Psoas muscle (tissue), 7 donors: ENCODE measurements at regions not wholly inside any gene's neighbourhood (a gene's known extent, or its start where the extent isn't known, plus 50 kb on each side); places are given as distances from the start of the nearest gene placed in this dataset.

ENCODE experiments used
- ATAC-seq, 4 donors: fragments of 200-7000 bp; cut with Tn5 transposase; one replicate each; pipeline ENCODE4 v1.9.1; 2020; ENCODE audit warnings: moderate library complexity in 3 of 4, mild to moderate bottlenecking in 2 of 4
- DNase-seq, 2 donors: peaks; one replicate each; pipeline ENCODE4 v3.0.0-alpha.2; 2020
- H3K27ac ChIP-seq: fragments of 200-600 bp; one replicate; pipeline ENCODE4 v1.8.0; 2022
- H3K27me3 ChIP-seq, 3 donors: fragments of 200-600 bp in 1 of 3; one replicate each; pipeline versions ENCODE4 v1.6.1 to v1.8.0; 2013 to 2022; ENCODE audit warnings: low read length in 2 of 3, mild to moderate bottlenecking in 2 of 3, moderate library complexity in 1 of 3; ENCODE audit not compliant: insufficient read depth in 3 of 3
- H3K36me3 ChIP-seq, 2 donors: fragments of 200-600 bp in 1 of 2; one replicate each; pipeline versions ENCODE4 v1.6.1 to v1.8.0; 2013 to 2022; ENCODE audit warnings: low read depth in 1 of 2, mild to moderate bottlenecking in 1 of 2, moderate library complexity in 1 of 2; ENCODE audit not compliant: insufficient read depth in 1 of 2
- H3K4me1 ChIP-seq: fragments of 200-600 bp; one replicate; pipeline ENCODE4 v1.8.0; 2022
- H3K4me3 ChIP-seq: fragments of 200-600 bp; one replicate; pipeline ENCODE4 v1.8.0; 2022; ENCODE audit warnings: mild to moderate bottlenecking
- H3K9me3 ChIP-seq: fragments of 200-600 bp; one replicate; pipeline ENCODE4 v1.8.0; 2022
- CTCF ChIP-seq: fragments of 200-600 bp; IDR thresholded peaks from one replicate; pipeline ENCODE4 v1.8.0; 2022; ENCODE audit warnings: antibody characterized with exemption
- WGBS, 3 donors: extraction: QIAGEN DNeasy Blood & Tissue Kit; methylation state at CpG; one replicate each; pipeline versions ENCODE4 v1.1.6 to v1.1.7; 2013; 5-methylcytosine and 5-hydroxymethylcytosine counted together
- intact Hi-C, 2 donors: fragments of 100-400 bp; cut with DNase I; formaldehyde crosslinking; loops; one replicate each; pipeline versions ENCODE4 v1.11.0 to v1.14.2; 2022
- donor health status: healthy with polysubstance abuse.
- donor health status: DM: no; HTN: no; CAD: no; lungs with moderate emphysema.
- donor health status: Bipolar disorder and iron deficiency.
- donor health status: healthy.
- donor health status: DM: yes; HTN: yes; CAD: no.
- donor health status: DM: no; HTN: no; CAD: no.
- donor health status: DM: yes; HTN: yes; CAD: no.

GRCh38 chr6:167525774-167526173 is 200.9 kb downstream of the TTLL2 start:
- H3K27me3 ChIP-seq, result peaks cover 0 to 7% (median 1%) of the 10 kb centered on the region in 3 donors
- TF ChIP-seq CTCF, result no peak
- intact Hi-C loops, result no loop called here
- no peak for ATAC-seq
- no peaks in the 10 kb centered on the region for H3K4me1 ChIP-seq
- no peak overlapping the region for H3K4me3 ChIP-seq
- H3K9me3 ChIP-seq, result no peaks in the 10 kb centered on the region
- WGBS, 3 donors, result 96 to 99% (median 96%) methylated on average over 6 of the region's 6 CpGs
- no peak overlapping the region for H3K27ac ChIP-seq
- DNase-seq, result no peak
- H3K36me3 ChIP-seq, result no peaks in the 10 kb centered on the region

- TF ChIP-seq CTCF, result no peak
- Histone ChIP-seq H3K36me3 (no peaks in the 10 kb centered on the region), H3K27me3 (peaks cover 0 to 1% (median 0%) of the 10 kb centered on the region in 3 donors), H3K4me1 (no peaks in the 10 kb centered on the region), H3K9me3 (no peaks in the 10 kb centered on the region), H3K4me3 (no peak overlapping the region), H3K27ac (no peak overlapping the region)
- ATAC-seq, result no peak
- intact Hi-C loops, result no loop called here
- WGBS, 3 donors, result 81 to 86% (median 83%) methylated on average over 23 of the region's 23 CpGs
- no peak for DNase-seq
Measured at GRCh38 chr6:167526465-167527368, 201.8 kb downstream of the TTLL2 start.

- ATAC-seq (no peak), DNase-seq (no peak)
- no peaks in the 10 kb centered on the region for H3K36me3 ChIP-seq
- TF ChIP-seq CTCF, result no peak
- H3K4me1 ChIP-seq, result no peaks in the 10 kb centered on the region
- no peaks in the 10 kb centered on the region for H3K9me3 ChIP-seq
- H3K4me3 ChIP-seq, result no peak overlapping the region
- no peak overlapping the region for H3K27ac ChIP-seq
- WGBS, 3 donors, result 81 to 89% (median 82%) methylated on average over 2 of the region's 2 CpGs
- H3K27me3 ChIP-seq, result peaks cover 0 to 1% (median 0%) of the 10 kb centered on the region in 3 donors
- intact Hi-C loops, result no loop called here
Measured at GRCh38 chr6:167528239-167528638, 203.4 kb downstream of the TTLL2 start.

DNA sequence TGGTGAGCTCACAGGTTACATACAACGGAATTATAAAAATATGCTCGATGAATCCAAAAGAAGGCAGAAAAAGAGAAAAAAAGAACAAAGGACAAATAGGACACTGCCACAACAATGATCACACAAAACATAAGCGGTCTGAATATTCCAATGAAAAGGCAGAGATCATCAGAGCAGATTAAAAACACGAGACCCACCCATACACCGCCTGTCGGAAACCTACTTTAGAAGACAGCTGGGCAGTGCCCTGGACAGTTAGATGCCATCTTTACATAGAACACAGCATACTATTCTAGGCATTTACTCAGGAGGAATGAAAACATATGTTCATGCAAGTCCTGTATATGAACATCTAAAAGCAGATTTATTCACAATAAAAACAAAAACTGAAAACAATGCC is 204.1 kb downstream of the TTLL2 start:
- TF ChIP-seq CTCF, result no peak
- Histone ChIP-seq H3K9me3 (no peaks in the 10 kb centered on the region), H3K36me3 (no peaks in the 10 kb centered on the region), H3K27ac (no peak overlapping the region), H3K27me3 (peaks cover 0 to 1% (median 0%) of the 10 kb centered on the region in 3 donors), H3K4me1 (no peaks in the 10 kb centered on the region), H3K4me3 (no peak overlapping the region)
- intact Hi-C loops, result no loop called here
- WGBS, 3 donors, result 75 to 90% (median 77%) methylated on average over 6 of the region's 6 CpGs
- ATAC-seq (no peak), DNase-seq (no peak)
